Activated CD4-positive, alpha-beta T cell treated with anti-CD3 and anti-CD28 coated beads, Interleukin-2, amount 10 ng/mL, durations not matched to agents 7 days and 5 days (primary cell): ENCODE measurements at regions not wholly inside any gene's neighbourhood (a gene's known extent, or its start where the extent isn't known, plus 50 kb on each side); places are given as distances from the start of the nearest gene placed in this dataset.

ENCODE experiments used
- CTCF ChIA-PET: fragments of 350-600 bp; sonication (Branson Sonifier 250); formaldehyde crosslinking; loops from one replicate; lab custom pipeline; 2021; ENCODE audit warnings: antibody characterized with exemption; lab: Charles Lee
- POLR2A ChIA-PET: fragments of 350-600 bp; sonication (Branson Sonifier 250); formaldehyde crosslinking; loops from one replicate; lab custom pipeline; 2021; ENCODE audit warnings: antibody characterized with exemption; lab: Charles Lee
- DNase-seq: peaks from one replicate; pipeline ENCODE4 v3.0.0-alpha.2; 2020
- H3K27ac Mint-ChIP-seq: one replicate; pipeline ENCODE4 v1.8.0; 2021; ENCODE audit warnings: mild to moderate bottlenecking, moderate library complexity, mixed read lengths
- H3K27me3 Mint-ChIP-seq: one replicate; pipeline ENCODE4 v1.8.0; 2021; ENCODE audit warnings: mixed read lengths
- H3K36me3 Mint-ChIP-seq: one replicate; pipeline ENCODE4 v1.8.0; 2021; ENCODE audit warnings: low read depth, mixed read lengths
- H3K4me1 Mint-ChIP-seq: one replicate; pipeline ENCODE4 v1.8.0; 2021; ENCODE audit warnings: mixed read lengths
- H3K4me3 Mint-ChIP-seq: one replicate; pipeline ENCODE4 v1.8.0; 2021; ENCODE audit warnings: mild to moderate bottlenecking, moderate library complexity, mixed read lengths
- H3K9me3 Mint-ChIP-seq: one replicate; pipeline ENCODE4 v1.8.0; 2021; ENCODE audit warnings: mixed read lengths

DNA sequence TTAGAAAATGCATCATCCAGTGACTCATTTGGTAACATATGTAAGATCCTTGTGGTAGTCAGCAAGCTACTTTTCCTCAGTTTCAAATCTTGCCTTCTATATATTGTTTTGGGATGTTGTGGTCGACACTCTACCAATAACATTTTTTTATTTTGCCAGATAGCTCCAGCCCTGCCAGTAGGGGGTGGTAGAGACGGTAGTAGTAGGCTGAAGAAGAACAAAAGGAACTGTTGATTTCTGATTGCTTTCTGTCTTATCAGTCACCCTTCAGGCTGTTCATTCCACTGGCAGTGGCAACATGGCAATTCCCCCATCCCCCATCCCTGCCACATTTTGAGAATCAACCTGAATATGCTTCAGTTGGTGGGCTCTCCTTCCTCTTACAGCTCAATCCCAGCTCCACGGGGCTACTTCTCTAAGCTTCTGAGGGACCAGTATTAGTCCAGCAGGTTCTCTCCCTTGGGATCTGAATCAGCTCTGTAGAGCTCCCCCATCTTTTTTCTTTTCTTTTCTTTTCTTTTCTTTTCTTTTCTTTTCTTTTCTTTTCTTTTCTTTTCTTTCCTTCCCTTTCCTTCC is 171.5 kb upstream of the VEGFC start:
- CTCF ChIA-PET, result no interaction called here
- no peak for DNase-seq

DNA sequence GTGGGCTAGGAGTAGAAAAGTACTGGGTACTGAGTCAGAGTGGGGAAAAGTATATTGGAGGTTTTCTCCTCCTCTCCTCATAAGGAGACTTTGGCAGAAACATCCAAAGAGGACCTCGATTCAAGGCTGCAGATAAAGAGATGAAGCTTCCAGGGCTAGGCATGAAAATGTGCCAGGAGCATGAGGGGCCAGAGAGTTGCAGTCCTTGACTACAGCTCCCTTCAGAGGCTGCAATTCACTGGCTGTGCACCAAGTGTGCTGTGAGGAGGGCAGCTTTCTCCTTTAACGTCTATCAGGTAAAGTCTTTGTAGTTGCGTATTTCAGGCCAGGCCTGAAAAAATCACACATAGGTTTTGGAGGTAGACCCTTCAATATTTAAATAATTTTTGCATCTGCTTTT is 174.9 kb upstream of the VEGFC start:
- H3K27me3 Mint-ChIP-seq, result no peaks in the 10 kb centered on the region
- no peak for DNase-seq
- ChIA-PET CTCF (no interaction called here), POLR2A (no interaction called here)
- H3K4me1 Mint-ChIP-seq, result no peaks in the 10 kb centered on the region
- H3K27ac Mint-ChIP-seq, result no peak overlapping the region
- no peaks in the 10 kb centered on the region for H3K36me3 Mint-ChIP-seq
- no peak overlapping the region for H3K4me3 Mint-ChIP-seq
- H3K9me3 Mint-ChIP-seq, result peaks cover 2% of the 10 kb centered on the region

More for the DNA sequence above, 171.5 kb upstream of the VEGFC start:
- Mint-ChIP-seq H3K4me1 (no peaks in the 10 kb centered on the region), H3K4me3 (no peak overlapping the region), H3K27ac (no peak overlapping the region), H3K27me3 (no peaks in the 10 kb centered on the region), H3K36me3 (no peaks in the 10 kb centered on the region), H3K9me3 (no peaks in the 10 kb centered on the region)
- POLR2A ChIA-PET, result no interaction called here

DNA sequence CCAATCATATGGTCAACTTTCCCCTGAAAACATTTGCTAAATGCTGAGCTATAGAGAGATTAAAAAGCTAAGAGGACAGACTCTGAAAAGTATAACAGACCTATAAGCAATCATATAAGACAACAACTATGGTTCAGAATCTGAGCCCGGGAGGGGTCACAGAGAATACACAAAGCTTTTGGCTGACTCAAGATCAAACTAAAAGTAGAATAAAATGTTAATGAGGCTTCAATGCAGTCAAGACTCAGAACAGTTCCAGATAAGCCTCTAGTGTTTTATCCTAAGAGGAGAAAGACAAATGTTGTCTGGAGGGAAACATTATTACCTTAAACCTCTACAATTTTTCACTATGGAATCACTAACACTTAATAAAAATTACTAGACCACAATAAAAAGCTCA is 175.4 kb upstream of the VEGFC start:
- H3K4me1 Mint-ChIP-seq, result no peaks in the 10 kb centered on the region

DNA sequence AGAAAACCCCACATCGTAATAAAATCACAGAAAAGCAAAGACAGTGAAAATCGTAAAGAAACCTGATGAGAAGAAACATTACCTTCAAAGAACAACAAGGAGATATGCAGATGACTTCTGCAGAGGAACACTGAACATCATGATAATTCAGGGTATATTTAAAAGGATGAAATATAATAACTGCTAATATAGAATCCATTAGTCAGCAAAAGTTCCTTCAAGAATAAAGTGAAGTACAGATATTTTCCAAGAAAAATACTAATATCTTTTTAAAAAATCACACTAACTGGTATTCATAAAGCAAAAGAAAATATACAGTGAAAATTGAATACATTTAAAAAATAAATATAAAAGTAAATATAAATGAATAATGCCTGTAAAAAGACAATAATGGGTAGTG is 176.3 kb upstream of the VEGFC start:
- H3K27ac Mint-ChIP-seq, result no peak overlapping the region
- H3K9me3 Mint-ChIP-seq, result peaks cover 3% of the 10 kb centered on the region
- POLR2A ChIA-PET, result no interaction called here

More for the DNA sequence above, 175.4 kb upstream of the VEGFC start:
- POLR2A ChIA-PET, result no interaction called here
- no peaks in the 10 kb centered on the region for H3K27me3 Mint-ChIP-seq
- no peak for DNase-seq
- H3K36me3 Mint-ChIP-seq, result no peaks in the 10 kb centered on the region
- peaks cover 3% of the 10 kb centered on the region for H3K9me3 Mint-ChIP-seq
- H3K27ac Mint-ChIP-seq, result no peak overlapping the region
- no peak overlapping the region for H3K4me3 Mint-ChIP-seq
- CTCF ChIA-PET, result no interaction called here

DNA sequence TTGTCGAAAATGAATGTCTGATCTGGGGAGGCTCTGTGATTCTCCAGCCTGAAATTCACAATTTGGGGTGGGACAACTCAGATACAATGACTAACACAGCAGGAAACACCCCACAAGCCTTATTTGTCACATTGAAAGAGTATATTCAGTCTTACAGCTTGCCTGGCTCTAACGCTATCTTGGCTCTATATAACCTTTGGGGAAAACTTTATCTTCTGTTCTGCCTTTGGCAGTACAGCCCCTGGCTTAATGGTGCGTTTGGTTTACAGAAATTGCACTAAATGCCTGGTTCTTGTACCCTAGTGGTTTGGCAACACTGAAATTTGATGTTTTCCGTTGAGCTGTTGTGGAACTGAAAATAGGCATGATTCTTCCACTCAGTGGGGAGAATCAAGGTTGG is 178.1 kb upstream of the VEGFC start:
- peaks cover 3% of the 10 kb centered on the region for H3K9me3 Mint-ChIP-seq
- H3K36me3 Mint-ChIP-seq, result no peaks in the 10 kb centered on the region
- no peak overlapping the region for H3K27ac Mint-ChIP-seq
- no peaks in the 10 kb centered on the region for H3K4me1 Mint-ChIP-seq
- no peak for DNase-seq
- ChIA-PET CTCF (interaction anchor here (1.1 to 1.3 kb wide), 2 partner anchors 11 to 96 kb away, joined by 3 to 4 read pairs; no protein-coding TSS in a partner anchor), POLR2A (no interaction called here)
- no peaks in the 10 kb centered on the region for H3K27me3 Mint-ChIP-seq
- H3K4me3 Mint-ChIP-seq, result no peak overlapping the region

More for the DNA sequence above, 176.3 kb upstream of the VEGFC start:
- CTCF ChIA-PET, result no interaction called here
- H3K27me3 Mint-ChIP-seq, result no peaks in the 10 kb centered on the region
- no peaks in the 10 kb centered on the region for H3K4me1 Mint-ChIP-seq
- DNase-seq, result no peak
- no peaks in the 10 kb centered on the region for H3K36me3 Mint-ChIP-seq
- no peak overlapping the region for H3K4me3 Mint-ChIP-seq

DNA sequence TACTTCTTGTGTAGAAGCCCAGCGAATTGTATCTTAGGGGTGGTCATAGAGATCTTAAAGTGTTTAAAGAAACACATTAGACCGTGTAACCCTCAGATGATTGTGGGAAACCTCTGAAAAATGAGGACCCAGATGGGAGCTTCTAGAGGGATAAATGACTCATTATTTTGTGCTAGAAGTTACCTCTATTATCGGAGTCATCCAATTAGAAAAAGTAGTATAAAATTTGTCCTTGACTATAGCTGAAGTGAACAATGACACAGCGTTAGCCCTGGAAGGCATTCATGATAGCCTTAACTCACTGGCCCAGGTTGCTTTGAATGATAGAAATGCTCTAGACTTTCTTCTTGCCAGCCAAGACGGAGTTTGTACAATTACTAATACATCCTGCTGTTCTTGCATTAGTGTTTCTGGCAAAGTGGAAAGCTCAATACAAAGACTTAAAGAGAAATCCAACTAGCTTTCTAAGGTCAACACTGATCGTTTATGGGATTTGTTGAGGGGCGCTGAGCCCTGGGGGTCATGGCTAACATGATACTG is 178.9 kb upstream of the VEGFC start:
- no peak overlapping the region for H3K27ac Mint-ChIP-seq
- no peak overlapping the region for H3K4me3 Mint-ChIP-seq
- ChIA-PET POLR2A (no interaction called here), CTCF (interaction anchor here (1.1 kb wide), 1 partner anchor 11 kb away, joined by 4 read pairs; no protein-coding TSS in a partner anchor)
- no peak for DNase-seq
- H3K9me3 Mint-ChIP-seq, result peaks cover 3% of the 10 kb centered on the region
- H3K36me3 Mint-ChIP-seq, result no peaks in the 10 kb centered on the region
- H3K4me1 Mint-ChIP-seq, result no peaks in the 10 kb centered on the region
- H3K27me3 Mint-ChIP-seq, result no peaks in the 10 kb centered on the region

DNA sequence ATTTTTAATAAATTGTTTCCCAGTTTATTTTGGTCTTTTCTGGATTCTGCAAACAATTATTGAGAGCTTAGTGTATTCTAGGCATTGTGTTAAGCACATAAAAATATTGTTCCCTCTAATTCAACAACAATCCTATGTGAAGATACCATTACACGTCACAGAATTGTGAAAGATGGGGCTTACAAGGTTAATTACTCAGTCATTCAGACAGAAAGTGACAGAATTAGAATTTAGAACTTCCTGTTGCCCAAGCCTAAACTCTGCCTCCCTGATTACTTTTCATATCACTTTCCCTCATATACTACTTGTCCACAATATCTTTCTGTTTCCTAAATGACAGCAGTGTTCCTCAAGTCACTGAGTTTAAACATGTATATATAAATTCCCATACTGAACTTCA is 186.7 kb upstream of the VEGFC start:
- Mint-ChIP-seq H3K27me3 (no peaks in the 10 kb centered on the region), H3K4me3 (no peak overlapping the region), H3K27ac (no peak overlapping the region), H3K36me3 (no peaks in the 10 kb centered on the region), H3K9me3 (no peaks in the 10 kb centered on the region), H3K4me1 (no peaks in the 10 kb centered on the region)
- POLR2A ChIA-PET, result no interaction called here
- CTCF ChIA-PET, result no interaction called here
- no peak for DNase-seq

DNA sequence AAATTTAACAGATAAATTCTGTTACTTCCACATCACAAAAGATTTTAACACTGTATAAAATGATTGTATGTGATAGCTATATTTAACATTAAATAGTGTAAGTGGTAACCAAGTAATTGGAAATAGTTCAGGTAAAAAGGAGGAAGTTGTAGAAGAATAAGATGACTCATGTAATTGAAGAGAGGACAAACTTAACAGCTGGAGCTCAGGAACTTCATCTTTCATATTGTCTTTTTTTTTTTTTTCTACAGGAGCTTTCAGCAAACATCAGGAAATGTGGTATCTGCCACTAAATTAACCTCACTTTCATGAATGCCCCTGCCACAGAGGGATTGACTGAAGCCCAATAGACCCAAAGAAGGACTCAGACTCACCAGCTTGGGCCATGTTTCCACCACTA is 188.4 kb upstream of the VEGFC start:
- Mint-ChIP-seq H3K27ac (no peak overlapping the region), H3K4me3 (no peak overlapping the region), H3K9me3 (no peaks in the 10 kb centered on the region), H3K27me3 (no peaks in the 10 kb centered on the region), H3K4me1 (no peaks in the 10 kb centered on the region), H3K36me3 (no peaks in the 10 kb centered on the region)
- POLR2A ChIA-PET, result no interaction called here
- CTCF ChIA-PET, result no interaction called here
- no peak for DNase-seq

DNA sequence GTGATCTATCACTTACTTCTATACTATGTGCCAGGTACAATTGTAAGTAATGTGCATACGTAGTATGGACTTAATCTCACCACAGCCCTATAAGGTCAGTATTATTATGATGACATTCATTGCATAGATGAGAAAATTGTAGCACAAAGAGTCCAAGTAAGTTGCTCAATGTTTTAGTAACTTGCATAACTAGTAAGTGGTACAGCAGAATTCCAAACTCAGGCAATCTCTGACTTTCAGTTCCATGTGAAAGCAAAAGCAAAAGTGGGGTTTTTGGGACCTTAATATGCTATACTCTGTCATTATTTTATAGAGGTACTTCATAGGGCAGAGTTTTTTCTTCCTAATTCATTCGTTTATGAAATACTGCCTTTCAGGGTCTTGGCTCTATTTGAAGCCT is 188.8 kb upstream of the VEGFC start:
- DNase-seq, result no peak
- H3K4me1 Mint-ChIP-seq, result no peaks in the 10 kb centered on the region
- H3K4me3 Mint-ChIP-seq, result no peak overlapping the region
- ChIA-PET POLR2A (no interaction called here), CTCF (no interaction called here)
- H3K27ac Mint-ChIP-seq, result no peak overlapping the region
- no peaks in the 10 kb centered on the region for H3K36me3 Mint-ChIP-seq
- H3K27me3 Mint-ChIP-seq, result no peaks in the 10 kb centered on the region
- H3K9me3 Mint-ChIP-seq, result no peaks in the 10 kb centered on the region

DNA sequence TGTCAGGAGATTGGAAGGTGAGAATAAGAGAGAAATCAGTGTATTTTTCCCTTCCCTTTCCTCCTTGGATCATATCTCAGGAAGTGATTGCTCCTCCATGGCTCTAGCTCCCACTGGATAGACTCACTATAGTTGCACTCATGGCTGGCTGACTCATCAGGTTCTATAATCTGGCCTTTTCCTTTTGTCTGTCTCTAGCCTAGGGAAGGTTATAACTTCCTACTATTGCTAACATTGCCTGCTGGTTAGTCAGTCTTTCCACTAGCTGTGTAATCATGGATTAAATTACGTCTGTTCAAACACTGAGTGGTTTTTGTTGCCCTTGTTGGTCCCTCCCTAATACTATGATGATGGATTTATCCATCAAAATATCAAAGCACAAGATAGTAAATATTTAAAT is 195.5 kb upstream of the VEGFC start:
- Mint-ChIP-seq H3K4me1 (no peaks in the 10 kb centered on the region), H3K4me3 (no peak overlapping the region), H3K27ac (no peak overlapping the region), H3K27me3 (no peaks in the 10 kb centered on the region), H3K9me3 (no peaks in the 10 kb centered on the region), H3K36me3 (no peaks in the 10 kb centered on the region)
- DNase-seq, result no peak
- CTCF ChIA-PET, result no interaction called here
- POLR2A ChIA-PET, result no interaction called here

DNA sequence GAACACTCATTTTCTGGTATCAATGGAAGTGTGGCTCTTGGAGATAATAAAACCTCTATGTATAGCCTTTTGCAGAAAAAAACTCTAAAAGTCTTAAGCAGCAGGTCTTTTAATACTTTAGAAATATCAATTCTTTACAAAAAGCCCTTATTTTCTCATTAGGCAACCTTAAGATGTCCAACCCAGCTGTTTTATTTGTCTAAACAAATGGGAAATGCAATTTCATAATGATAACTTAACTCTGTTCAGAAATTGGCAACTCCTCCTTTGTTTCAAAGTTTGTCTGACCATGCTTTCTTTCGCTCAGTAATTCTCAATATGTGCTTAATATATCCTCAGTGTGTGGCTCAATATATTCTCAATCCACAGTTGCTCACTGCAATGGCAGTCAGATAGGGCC is 196.5 kb upstream of the VEGFC start:
- Mint-ChIP-seq H3K27me3 (no peaks in the 10 kb centered on the region), H3K36me3 (no peaks in the 10 kb centered on the region), H3K27ac (no peak overlapping the region), H3K4me3 (no peak overlapping the region), H3K4me1 (no peaks in the 10 kb centered on the region), H3K9me3 (no peaks in the 10 kb centered on the region)
- no peak for DNase-seq
- CTCF ChIA-PET, result no interaction called here
- POLR2A ChIA-PET, result no interaction called here

DNA sequence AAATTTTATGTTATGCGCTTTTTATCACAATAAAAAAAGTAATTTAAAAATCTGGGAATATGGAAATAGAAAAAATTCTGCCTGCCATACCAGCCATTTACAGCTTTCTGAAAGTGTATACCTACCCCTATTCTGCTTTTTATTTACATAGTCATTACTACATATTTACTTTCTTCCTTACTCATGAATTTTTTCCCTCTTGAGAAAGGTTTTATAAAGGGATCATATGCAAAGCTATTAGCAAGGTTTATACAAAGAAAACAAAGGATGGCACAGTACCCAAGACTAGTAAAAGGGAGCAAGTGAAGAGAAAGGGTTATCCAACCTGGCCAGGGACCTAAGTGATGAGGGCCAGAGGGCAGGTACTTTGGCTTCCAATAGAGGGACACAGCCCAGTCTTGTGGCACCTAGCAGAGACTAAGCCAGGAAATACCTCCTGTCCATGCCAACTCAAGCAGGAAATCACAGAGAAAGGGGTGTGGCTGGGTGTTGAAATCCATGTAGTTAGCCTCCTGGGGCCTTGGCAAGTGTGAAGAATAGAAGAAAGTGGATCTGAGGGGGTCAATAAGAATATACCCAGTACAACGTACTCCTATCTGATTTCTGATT is 207.3 kb upstream of the VEGFC start:
- CTCF ChIA-PET, result no interaction called here
- DNase-seq, result no peak
- Mint-ChIP-seq H3K4me3 (no peak overlapping the region), H3K27ac (no peak overlapping the region), H3K9me3 (no peaks in the 10 kb centered on the region), H3K27me3 (no peaks in the 10 kb centered on the region), H3K36me3 (no peaks in the 10 kb centered on the region), H3K4me1 (no peaks in the 10 kb centered on the region)
- POLR2A ChIA-PET, result no interaction called here

DNA sequence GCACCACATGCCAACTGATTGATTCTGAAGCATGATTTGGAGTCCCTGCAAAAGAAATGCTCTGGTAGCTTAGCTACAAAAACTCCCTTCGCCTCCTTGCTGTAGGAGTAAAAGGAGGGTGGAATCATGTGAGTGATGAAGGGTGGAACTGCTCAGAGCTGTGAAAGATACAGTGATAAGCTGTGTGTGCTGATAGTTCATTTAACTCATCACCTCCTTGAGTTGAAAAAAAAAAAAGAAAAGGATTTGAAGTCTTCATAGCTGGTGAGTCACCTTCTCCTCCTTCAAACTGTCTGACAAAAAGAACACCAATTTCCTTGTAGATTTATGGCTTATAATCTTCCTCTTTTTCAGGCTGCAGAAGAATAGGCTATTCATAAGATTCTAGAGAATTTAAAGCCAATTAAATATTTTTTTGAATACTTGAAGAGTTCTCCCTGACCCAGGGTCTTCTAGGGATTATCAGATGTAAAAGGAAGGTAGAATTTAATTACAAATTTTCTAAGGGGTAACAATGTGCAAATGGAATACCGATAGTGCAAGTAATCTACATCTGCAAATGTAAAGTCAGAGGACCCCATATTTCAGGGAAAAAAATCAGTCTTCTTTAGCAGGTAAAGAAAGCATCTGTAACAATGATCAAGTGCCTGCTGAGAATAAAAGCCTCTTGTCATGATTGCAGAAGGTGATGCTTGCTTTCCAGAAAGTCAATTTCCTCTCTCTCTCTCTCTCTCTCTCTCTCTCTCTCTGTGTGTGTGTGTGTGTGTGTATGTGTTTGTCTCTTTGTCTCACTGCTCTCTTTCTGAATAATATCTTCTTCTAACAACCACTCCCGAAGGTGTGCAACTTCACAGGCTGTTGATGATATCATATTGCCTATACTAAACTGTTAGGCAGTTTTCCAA is 208.8 kb upstream of the VEGFC start:
- DNase-seq, result no peak
- Mint-ChIP-seq H3K27me3 (no peaks in the 10 kb centered on the region), H3K4me1 (no peaks in the 10 kb centered on the region), H3K36me3 (no peaks in the 10 kb centered on the region), H3K27ac (no peak overlapping the region), H3K9me3 (no peaks in the 10 kb centered on the region), H3K4me3 (no peak overlapping the region)
- ChIA-PET CTCF (no interaction called here), POLR2A (no interaction called here)
